ENCODE measurements at regions not wholly inside any gene's neighbourhood (a gene's known extent, or its start where the extent isn't known, plus 50 kb on each side); places are given as distances from the start of the nearest gene placed in this dataset.

GRCh38 chr5:110012145-110012544 lies 322.4 kb downstream of the MAN2A1 start:
- Histone ChIP-seq H3K9me3 (no peaks in the 10 kb centered on the region), H3K36me3 (ENCODE audit: insufficient read depth in 1 of 2, low read depth in 1 of 2) (no peaks in the 10 kb centered on the region), H3K4me3 (no peak overlapping the region), H3K27me3 (ENCODE audit: insufficient read depth in 3 of 3, low read length in 2 of 3) (no peaks in the 10 kb centered on the region), H3K27ac (no peak overlapping the region), H3K4me1 (no peaks in the 10 kb centered on the region)
- ATAC-seq (no peak), DNase-seq (no peak)
- WGBS, 3 donors: 69 to 84% (median 80%) methylated on average over 1 of the region's 1 CpG
- intact Hi-C loops (cut with DNase I): no loop called here
- TF ChIP-seq CTCF (IDR thresholded peaks at IDR 0.05): no peak

GRCh38 chr5:110013017-110013416 lies 323.3 kb downstream of the MAN2A1 start:
- no peaks in the 10 kb centered on the region for H3K9me3 ChIP-seq
- DNase-seq: no peak
- no peak for ATAC-seq
- no peaks in the 10 kb centered on the region for H3K27me3 ChIP-seq (ENCODE audit: insufficient read depth in 3 of 3, low read length in 2 of 3)
- H3K36me3 ChIP-seq (ENCODE audit: insufficient read depth in 1 of 2, low read depth in 1 of 2): no peaks in the 10 kb centered on the region
- TF ChIP-seq CTCF (IDR thresholded peaks at IDR 0.05): no peak
- intact Hi-C loops (cut with DNase I): no loop called here
- H3K4me3 ChIP-seq: no peak overlapping the region
- H3K27ac ChIP-seq: no peak overlapping the region
- no peaks in the 10 kb centered on the region for H3K4me1 ChIP-seq

GRCh38 chr5:110017854-110018253 lies 328.1 kb downstream of the MAN2A1 start:
- ATAC-seq (no peak), DNase-seq (no peak)
- intact Hi-C loops (cut with DNase I): no loop called here
- H3K9me3 ChIP-seq: no peaks in the 10 kb centered on the region
- WGBS, 3 donors: 72 to 97% (median 95%) methylated on average over 2 of the region's 2 CpGs
- no peaks in the 10 kb centered on the region for H3K36me3 ChIP-seq (ENCODE audit: insufficient read depth in 1 of 2, low read depth in 1 of 2)
- no peaks in the 10 kb centered on the region for H3K27me3 ChIP-seq (ENCODE audit: insufficient read depth in 3 of 3, low read length in 2 of 3)
- H3K27ac ChIP-seq: no peak overlapping the region
- no peaks in the 10 kb centered on the region for H3K4me1 ChIP-seq
- no peak overlapping the region for H3K4me3 ChIP-seq
- TF ChIP-seq CTCF (IDR thresholded peaks at IDR 0.05): no peak

GRCh38 chr5:110018509-110018908 lies 328.8 kb downstream of the MAN2A1 start:
- ATAC-seq (no peak), DNase-seq (no peak)
- H3K36me3 ChIP-seq (ENCODE audit: insufficient read depth in 1 of 2, low read depth in 1 of 2): no peaks in the 10 kb centered on the region
- H3K4me3 ChIP-seq: no peak overlapping the region
- 90 to 98% (median 92%) methylated on average over 5 of the region's 5 CpGs for WGBS, 3 donors
- H3K9me3 ChIP-seq: no peaks in the 10 kb centered on the region
- H3K27ac ChIP-seq: no peak overlapping the region
- TF ChIP-seq CTCF (IDR thresholded peaks at IDR 0.05): no peak
- intact Hi-C loops (cut with DNase I): no loop called here
- no peaks in the 10 kb centered on the region for H3K27me3 ChIP-seq (ENCODE audit: insufficient read depth in 3 of 3, low read length in 2 of 3)
- H3K4me1 ChIP-seq: no peaks in the 10 kb centered on the region

- ATAC-seq: no peak
- H3K4me1 ChIP-seq: no peaks in the 10 kb centered on the region
- 89 to 96% (median 95%) methylated on average over 6 of the region's 6 CpGs for WGBS, 3 donors
These were observed 329.4 kb downstream of the MAN2A1 start for GRCh38 chr5:110019119-110019518.

More at GRCh38 chr5:110019119-110019518, 329.4 kb downstream of the MAN2A1 start:
- Histone ChIP-seq H3K4me3 (no peak overlapping the region), H3K27me3 (ENCODE audit: insufficient read depth in 3 of 3, low read length in 2 of 3) (no peaks in the 10 kb centered on the region), H3K27ac (no peak overlapping the region), H3K9me3 (no peaks in the 10 kb centered on the region), H3K36me3 (ENCODE audit: insufficient read depth in 1 of 2, low read depth in 1 of 2) (no peaks in the 10 kb centered on the region)
- DNase-seq: no peak
- TF ChIP-seq CTCF (IDR thresholded peaks at IDR 0.05): no peak
- intact Hi-C loops (cut with DNase I): no loop called here

Measured in psoas muscle (tissue), 7 donors.